ENCODE measurements at regions not wholly inside any gene's neighbourhood (a gene's known extent, or its start where the extent isn't known, plus 50 kb on each side); places are given as distances from the start of the nearest gene placed in this dataset.

GRCh38 chrX:74180716-74181115, 123.3 kb upstream of the ZCCHC13 start:
- no peaks in the 10 kb centered on the region for H3K9me3 ChIP-seq
- no peaks in the 10 kb centered on the region for H3K4me1 ChIP-seq (ENCODE audit: control insufficient read depth in 1 of 2, insufficient read depth in 1 of 2, low read depth in 1 of 2, low read length in 1 of 2)
- no peak for TF ChIP-seq CTCF (IDR thresholded peaks at IDR 0.05)
- H3K27ac ChIP-seq: no peak overlapping the region
- no peaks in the 10 kb centered on the region for H3K36me3 ChIP-seq
- H3K27me3 ChIP-seq: no peaks in the 10 kb centered on the region
- H3K4me3 ChIP-seq (ENCODE audit: low read depth in 1 of 2, low read length in 1 of 2): no peak overlapping the region

- no peaks in the 10 kb centered on the region for H3K4me1 ChIP-seq (ENCODE audit: control insufficient read depth in 1 of 2, insufficient read depth in 1 of 2, low read depth in 1 of 2, low read length in 1 of 2)
- no peaks in the 10 kb centered on the region for H3K36me3 ChIP-seq
- no peak overlapping the region for H3K4me3 ChIP-seq (ENCODE audit: low read depth in 1 of 2, low read length in 1 of 2)
- H3K9me3 ChIP-seq: no peaks in the 10 kb centered on the region
- no peak overlapping the region for H3K27ac ChIP-seq
- no peak for TF ChIP-seq CTCF (IDR thresholded peaks at IDR 0.05)
- H3K27me3 ChIP-seq: no peaks in the 10 kb centered on the region
These were observed 124.0 kb upstream of the ZCCHC13 start for GRCh38 chrX:74179990-74180389.

GRCh38 chrX:74179499-74179898, 124.5 kb upstream of the ZCCHC13 start:
- Histone ChIP-seq H3K9me3 (no peaks in the 10 kb centered on the region), H3K27me3 (no peaks in the 10 kb centered on the region), H3K27ac (no peak overlapping the region), H3K36me3 (no peaks in the 10 kb centered on the region), H3K4me3 (ENCODE audit: low read depth in 1 of 2, low read length in 1 of 2) (no peak overlapping the region), H3K4me1 (ENCODE audit: control insufficient read depth in 1 of 2, insufficient read depth in 1 of 2, low read depth in 1 of 2, low read length in 1 of 2) (no peaks in the 10 kb centered on the region)
- no peak for TF ChIP-seq CTCF (IDR thresholded peaks at IDR 0.05)

- no peak overlapping the region for H3K4me3 ChIP-seq (ENCODE audit: low read depth in 1 of 2, low read length in 1 of 2)
- H3K36me3 ChIP-seq: no peaks in the 10 kb centered on the region
- no peaks in the 10 kb centered on the region for H3K9me3 ChIP-seq
- no peaks in the 10 kb centered on the region for H3K27me3 ChIP-seq
- no peak for TF ChIP-seq CTCF (IDR thresholded peaks at IDR 0.05)
- no peak overlapping the region for H3K27ac ChIP-seq
- H3K4me1 ChIP-seq (ENCODE audit: control insufficient read depth in 1 of 2, insufficient read depth in 1 of 2, low read depth in 1 of 2, low read length in 1 of 2): no peaks in the 10 kb centered on the region
These were observed 124.9 kb upstream of the ZCCHC13 start for GRCh38 chrX:74179071-74179470.

GRCh38 chrX:74178536-74178935, 125.4 kb upstream of the ZCCHC13 start:
- no peak for TF ChIP-seq CTCF (IDR thresholded peaks at IDR 0.05)
- Histone ChIP-seq H3K27ac (no peak overlapping the region), H3K4me3 (ENCODE audit: low read depth in 1 of 2, low read length in 1 of 2) (no peak overlapping the region), H3K4me1 (ENCODE audit: control insufficient read depth in 1 of 2, insufficient read depth in 1 of 2, low read depth in 1 of 2, low read length in 1 of 2) (no peaks in the 10 kb centered on the region), H3K36me3 (no peaks in the 10 kb centered on the region), H3K9me3 (no peaks in the 10 kb centered on the region), H3K27me3 (no peaks in the 10 kb centered on the region)

GRCh38 chrX:74171465-74171864, 132.5 kb upstream of the ZCCHC13 start:
- H3K27ac ChIP-seq: no peak overlapping the region
- H3K9me3 ChIP-seq: no peaks in the 10 kb centered on the region
- no peaks in the 10 kb centered on the region for H3K4me1 ChIP-seq (ENCODE audit: control insufficient read depth in 1 of 2, insufficient read depth in 1 of 2, low read depth in 1 of 2, low read length in 1 of 2)
- H3K36me3 ChIP-seq: no peaks in the 10 kb centered on the region
- H3K27me3 ChIP-seq: no peaks in the 10 kb centered on the region
- H3K4me3 ChIP-seq (ENCODE audit: low read depth in 1 of 2, low read length in 1 of 2): no peak overlapping the region
- TF ChIP-seq CTCF (IDR thresholded peaks at IDR 0.05): no peak
